ENCODE measurements at regions not wholly inside any gene's neighbourhood (a gene's known extent, or its start where the extent isn't known, plus 50 kb on each side); places are given as distances from the start of the nearest gene placed in this dataset.

GRCh38 chr6:122143813-122144601, 255.4 kb upstream of the HSF2 start:
- no peaks in the 10 kb centered on the region for H3K36me3 ChIP-seq (ENCODE audit: control insufficient read depth in 3 of 3, insufficient read depth in 2 of 3, low read depth in 1 of 3, low read length in 3 of 3)
- no peaks in the 10 kb centered on the region for H3K9me3 ChIP-seq (ENCODE audit: control insufficient read depth in 2 of 2, insufficient read depth in 1 of 2, low read depth in 1 of 2, low read length in 1 of 2)
- H3K27ac ChIP-seq (ENCODE audit: low read depth in 1 of 3, low read length in 2 of 3) = no peak overlapping the region
- no peaks in the 10 kb centered on the region for H3K4me1 ChIP-seq (ENCODE audit: control insufficient read depth in 3 of 3, insufficient read depth in 2 of 3, low read depth in 1 of 3, low read length in 2 of 3)
- 68 to 72% (median 71%) methylated on average over 3 of the region's 3 CpGs for WGBS, 3 donors
- no peak for FAIRE-seq
- no peaks in the 10 kb centered on the region for H3K27me3 ChIP-seq (ENCODE audit: control insufficient read depth in 3 of 3, insufficient read depth in 3 of 3, low read length in 3 of 3)
- no peak for DNase-seq
- no peak overlapping the region for H3K4me3 ChIP-seq (ENCODE audit: low read depth in 1 of 3, low read length in 3 of 3)

GRCh38 chr6:122145246-122145645, 254.2 kb upstream of the HSF2 start:
- no peak for FAIRE-seq
- no peaks in the 10 kb centered on the region for H3K27me3 ChIP-seq (ENCODE audit: control insufficient read depth in 3 of 3, insufficient read depth in 3 of 3, low read length in 3 of 3)
- no peaks in the 10 kb centered on the region for H3K4me1 ChIP-seq (ENCODE audit: control insufficient read depth in 3 of 3, insufficient read depth in 2 of 3, low read depth in 1 of 3, low read length in 2 of 3)
- no peak overlapping the region for H3K27ac ChIP-seq (ENCODE audit: low read depth in 1 of 3, low read length in 2 of 3)
- WGBS, 3 donors = 64 to 78% (median 75%) methylated on average over 2 of the region's 2 CpGs
- no peak overlapping the region for H3K4me3 ChIP-seq (ENCODE audit: low read depth in 1 of 3, low read length in 3 of 3)
- DNase-seq = no peak
- H3K36me3 ChIP-seq (ENCODE audit: control insufficient read depth in 3 of 3, insufficient read depth in 2 of 3, low read depth in 1 of 3, low read length in 3 of 3) = no peaks in the 10 kb centered on the region
- no peaks in the 10 kb centered on the region for H3K9me3 ChIP-seq (ENCODE audit: control insufficient read depth in 2 of 2, insufficient read depth in 1 of 2, low read depth in 1 of 2, low read length in 1 of 2)

GRCh38 chr6:122145741-122146240, 253.7 kb upstream of the HSF2 start:
- 70 to 78% (median 74%) methylated on average over 2 of the region's 2 CpGs for WGBS, 3 donors
- Histone ChIP-seq H3K4me1 (ENCODE audit: control insufficient read depth in 3 of 3, insufficient read depth in 2 of 3, low read depth in 1 of 3, low read length in 2 of 3) (no peaks in the 10 kb centered on the region), H3K4me3 (ENCODE audit: low read depth in 1 of 3, low read length in 3 of 3) (no peak overlapping the region), H3K36me3 (ENCODE audit: control insufficient read depth in 3 of 3, insufficient read depth in 2 of 3, low read depth in 1 of 3, low read length in 3 of 3) (no peaks in the 10 kb centered on the region), H3K27ac (ENCODE audit: low read depth in 1 of 3, low read length in 2 of 3) (no peak overlapping the region), H3K9me3 (ENCODE audit: control insufficient read depth in 2 of 2, insufficient read depth in 1 of 2, low read depth in 1 of 2, low read length in 1 of 2) (no peaks in the 10 kb centered on the region), H3K27me3 (ENCODE audit: control insufficient read depth in 3 of 3, insufficient read depth in 3 of 3, low read length in 3 of 3) (no peaks in the 10 kb centered on the region)
- FAIRE-seq = no peak
- DNase-seq = no peak

GRCh38 chr6:122147291-122147690, 252.2 kb upstream of the HSF2 start:
- Histone ChIP-seq H3K36me3 (ENCODE audit: control insufficient read depth in 3 of 3, insufficient read depth in 2 of 3, low read depth in 1 of 3, low read length in 3 of 3) (no peaks in the 10 kb centered on the region), H3K4me3 (ENCODE audit: low read depth in 1 of 3, low read length in 3 of 3) (no peak overlapping the region), H3K27me3 (ENCODE audit: control insufficient read depth in 3 of 3, insufficient read depth in 3 of 3, low read length in 3 of 3) (no peaks in the 10 kb centered on the region), H3K4me1 (ENCODE audit: control insufficient read depth in 3 of 3, insufficient read depth in 2 of 3, low read depth in 1 of 3, low read length in 2 of 3) (no peaks in the 10 kb centered on the region), H3K9me3 (ENCODE audit: control insufficient read depth in 2 of 2, insufficient read depth in 1 of 2, low read depth in 1 of 2, low read length in 1 of 2) (no peaks in the 10 kb centered on the region), H3K27ac (ENCODE audit: low read depth in 1 of 3, low read length in 2 of 3) (no peak overlapping the region)
- WGBS, 3 donors = 80 to 87% (median 84%) methylated on average over 3 of the region's 3 CpGs
- DNase-seq (no peak), FAIRE-seq (no peak)

- no peaks in the 10 kb centered on the region for H3K27me3 ChIP-seq (ENCODE audit: control insufficient read depth in 3 of 3, insufficient read depth in 3 of 3, low read length in 3 of 3)
- no peaks in the 10 kb centered on the region for H3K9me3 ChIP-seq (ENCODE audit: control insufficient read depth in 2 of 2, insufficient read depth in 1 of 2, low read depth in 1 of 2, low read length in 1 of 2)
- H3K4me1 ChIP-seq (ENCODE audit: control insufficient read depth in 3 of 3, insufficient read depth in 2 of 3, low read depth in 1 of 3, low read length in 2 of 3) = no peaks in the 10 kb centered on the region
- 34 to 42% (median 38%) methylated on average over 1 of the region's 1 CpG for WGBS, 3 donors
- no peak for FAIRE-seq
- H3K36me3 ChIP-seq (ENCODE audit: control insufficient read depth in 3 of 3, insufficient read depth in 2 of 3, low read depth in 1 of 3, low read length in 3 of 3) = no peaks in the 10 kb centered on the region
- H3K27ac ChIP-seq (ENCODE audit: low read depth in 1 of 3, low read length in 2 of 3) = no peak overlapping the region
- DNase-seq = no peak
- no peak overlapping the region for H3K4me3 ChIP-seq (ENCODE audit: low read depth in 1 of 3, low read length in 3 of 3)
These were observed 248.4 kb upstream of the HSF2 start for GRCh38 chr6:122151066-122151465.

- no peaks in the 10 kb centered on the region for H3K4me1 ChIP-seq (ENCODE audit: control insufficient read depth in 3 of 3, insufficient read depth in 2 of 3, low read depth in 1 of 3, low read length in 2 of 3)
- FAIRE-seq = no peak
- WGBS, 3 donors = 73 to 85% (median 79%) methylated on average over 1 of the region's 1 CpG
These were observed 247.7 kb upstream of the HSF2 start for GRCh38 chr6:122151763-122152162.

GRCh38 chr6:122153557-122153956, 245.9 kb upstream of the HSF2 start:
- H3K36me3 ChIP-seq (ENCODE audit: control insufficient read depth in 3 of 3, insufficient read depth in 2 of 3, low read depth in 1 of 3, low read length in 3 of 3) = no peaks in the 10 kb centered on the region
- WGBS, 3 donors = 52 to 66% (median 65%) methylated on average over 3 of the region's 3 CpGs
- FAIRE-seq = no peak
- H3K4me1 ChIP-seq (ENCODE audit: control insufficient read depth in 3 of 3, insufficient read depth in 2 of 3, low read depth in 1 of 3, low read length in 2 of 3) = no peaks in the 10 kb centered on the region
- H3K4me3 ChIP-seq (ENCODE audit: low read depth in 1 of 3, low read length in 3 of 3) = no peak overlapping the region
- H3K9me3 ChIP-seq (ENCODE audit: control insufficient read depth in 2 of 2, insufficient read depth in 1 of 2, low read depth in 1 of 2, low read length in 1 of 2) = no peaks in the 10 kb centered on the region
- no peak for DNase-seq
- H3K27me3 ChIP-seq (ENCODE audit: control insufficient read depth in 3 of 3, insufficient read depth in 3 of 3, low read length in 3 of 3) = no peaks in the 10 kb centered on the region
- no peak overlapping the region for H3K27ac ChIP-seq (ENCODE audit: low read depth in 1 of 3, low read length in 2 of 3)

More at GRCh38 chr6:122151763-122152162, 247.7 kb upstream of the HSF2 start:
- Histone ChIP-seq H3K9me3 (ENCODE audit: control insufficient read depth in 2 of 2, insufficient read depth in 1 of 2, low read depth in 1 of 2, low read length in 1 of 2) (no peaks in the 10 kb centered on the region), H3K4me3 (ENCODE audit: low read depth in 1 of 3, low read length in 3 of 3) (no peak overlapping the region), H3K27ac (ENCODE audit: low read depth in 1 of 3, low read length in 2 of 3) (no peak overlapping the region), H3K36me3 (ENCODE audit: control insufficient read depth in 3 of 3, insufficient read depth in 2 of 3, low read depth in 1 of 3, low read length in 3 of 3) (no peaks in the 10 kb centered on the region), H3K27me3 (ENCODE audit: control insufficient read depth in 3 of 3, insufficient read depth in 3 of 3, low read length in 3 of 3) (no peaks in the 10 kb centered on the region)
- DNase-seq = no peak

GRCh38 chr6:122154155-122154554, 245.3 kb upstream of the HSF2 start:
- no peak for DNase-seq
- no peaks in the 10 kb centered on the region for H3K27me3 ChIP-seq (ENCODE audit: control insufficient read depth in 3 of 3, insufficient read depth in 3 of 3, low read length in 3 of 3)
- no peak overlapping the region for H3K4me3 ChIP-seq (ENCODE audit: low read depth in 1 of 3, low read length in 3 of 3)
- H3K9me3 ChIP-seq (ENCODE audit: control insufficient read depth in 2 of 2, insufficient read depth in 1 of 2, low read depth in 1 of 2, low read length in 1 of 2) = no peaks in the 10 kb centered on the region
- H3K36me3 ChIP-seq (ENCODE audit: control insufficient read depth in 3 of 3, insufficient read depth in 2 of 3, low read depth in 1 of 3, low read length in 3 of 3) = no peaks in the 10 kb centered on the region
- no peaks in the 10 kb centered on the region for H3K4me1 ChIP-seq (ENCODE audit: control insufficient read depth in 3 of 3, insufficient read depth in 2 of 3, low read depth in 1 of 3, low read length in 2 of 3)
- no peak for FAIRE-seq
- no peak overlapping the region for H3K27ac ChIP-seq (ENCODE audit: low read depth in 1 of 3, low read length in 2 of 3)
- 47 to 72% (median 58%) methylated on average over 1 of the region's 1 CpG for WGBS, 3 donors

Data from small intestine (tissue), 7 donors.